ENCODE measurements at regions not wholly inside any gene's neighbourhood (a gene's known extent, or its start where the extent isn't known, plus 50 kb on each side); places are given as distances from the start of the nearest gene placed in this dataset.
"Not testable (repeated sequence)": the region's sequence is repeated elsewhere in the genome, so short reads cannot be mapped to it uniquely, and the experiment has no call there.

DNA sequence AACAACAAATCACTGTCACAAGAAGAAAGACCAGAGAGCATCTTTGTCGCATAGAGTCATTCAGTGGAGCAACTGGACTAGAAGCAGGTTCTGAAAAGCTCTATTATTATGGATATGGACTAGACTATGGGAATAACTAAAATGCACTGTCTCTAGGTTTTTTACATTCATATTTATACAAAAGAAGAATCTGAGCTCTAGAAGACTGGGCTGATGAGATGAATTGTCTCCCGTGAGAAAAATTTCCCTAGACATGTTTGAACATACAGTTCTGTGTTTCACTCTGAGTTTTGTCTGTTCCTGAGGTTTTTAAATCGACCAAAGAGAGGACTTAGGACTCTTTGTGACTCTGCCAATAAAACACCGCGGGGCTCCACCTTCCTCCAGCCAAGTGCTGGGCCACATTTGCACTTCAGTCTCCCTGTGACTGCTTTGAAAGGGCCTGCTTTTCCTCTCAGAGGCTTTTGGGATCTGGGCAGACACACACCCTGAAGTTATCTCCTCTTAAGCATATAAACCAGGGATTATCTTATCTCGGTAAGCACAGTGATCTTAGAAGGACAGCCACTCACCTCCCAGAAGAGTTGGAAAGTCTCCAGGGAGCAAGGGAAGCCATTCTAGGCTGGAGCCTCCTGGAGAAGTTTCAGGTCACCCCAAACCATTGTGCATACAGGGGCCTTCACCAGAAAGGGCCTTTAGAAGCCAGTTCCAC, 101.0 kb upstream of the JCAD start:
- Histone ChIP-seq H3K36me3 (replicated peaks) (no peaks in the 10 kb centered on the region), H3K27ac (no peak overlapping the region), H3K4me3 (ENCODE audit: low read depth, low read length) (no peak overlapping the region), H3K27me3 (replicated peaks) (no peaks in the 10 kb centered on the region)
- no peak for DNase-seq
- in situ Hi-C loops (cut with HindIII; ENCODE audit: low pct_ligation_motif_present, low sequenced_read_pairs), result no loop called here
- TF ChIP-seq, protein P1, sequence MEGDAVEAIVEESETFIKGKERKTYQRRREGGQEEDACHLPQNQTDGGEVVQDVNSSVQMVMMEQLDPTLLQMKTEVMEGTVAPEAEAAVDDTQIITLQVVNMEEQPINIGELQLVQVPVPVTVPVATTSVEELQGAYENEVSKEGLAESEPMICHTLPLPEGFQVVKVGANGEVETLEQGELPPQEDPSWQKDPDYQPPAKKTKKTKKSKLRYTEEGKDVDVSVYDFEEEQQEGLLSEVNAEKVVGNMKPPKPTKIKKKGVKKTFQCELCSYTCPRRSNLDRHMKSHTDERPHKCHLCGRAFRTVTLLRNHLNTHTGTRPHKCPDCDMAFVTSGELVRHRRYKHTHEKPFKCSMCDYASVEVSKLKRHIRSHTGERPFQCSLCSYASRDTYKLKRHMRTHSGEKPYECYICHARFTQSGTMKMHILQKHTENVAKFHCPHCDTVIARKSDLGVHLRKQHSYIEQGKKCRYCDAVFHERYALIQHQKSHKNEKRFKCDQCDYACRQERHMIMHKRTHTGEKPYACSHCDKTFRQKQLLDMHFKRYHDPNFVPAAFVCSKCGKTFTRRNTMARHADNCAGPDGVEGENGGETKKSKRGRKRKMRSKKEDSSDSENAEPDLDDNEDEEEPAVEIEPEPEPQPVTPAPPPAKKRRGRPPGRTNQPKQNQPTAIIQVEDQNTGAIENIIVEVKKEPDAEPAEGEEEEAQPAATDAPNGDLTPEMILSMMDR (IDR thresholded peaks at IDR 0.05; ENCODE audit: low read depth, low read length, missing control alignments), result no peak

DNA sequence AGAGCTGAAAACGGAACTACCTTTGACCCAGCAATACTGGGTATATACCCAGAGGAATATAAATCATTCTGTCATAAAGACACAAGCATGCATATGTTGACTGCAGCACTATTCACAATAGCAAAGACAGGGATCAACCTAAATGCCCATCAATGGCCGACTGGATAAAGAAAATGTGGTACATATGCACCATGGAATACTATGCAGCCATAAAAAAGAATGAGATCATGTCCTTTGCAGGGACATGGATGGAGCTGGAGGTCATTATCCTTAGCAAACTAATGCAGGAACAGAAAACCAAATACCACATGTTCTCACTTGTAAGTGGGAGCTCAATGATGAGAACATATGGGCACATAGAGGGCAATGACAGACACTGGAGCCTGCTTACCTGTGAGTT, 100.2 kb upstream of the JCAD start:
- H3K27me3 ChIP-seq (replicated peaks); H3K4me3 ChIP-seq (ENCODE audit: low read depth, low read length); in situ Hi-C loops (cut with HindIII; ENCODE audit: low pct_ligation_motif_present, low sequenced_read_pairs); DNase-seq; H3K36me3 ChIP-seq (replicated peaks); H3K27ac ChIP-seq: not testable (repeated sequence)

DNA sequence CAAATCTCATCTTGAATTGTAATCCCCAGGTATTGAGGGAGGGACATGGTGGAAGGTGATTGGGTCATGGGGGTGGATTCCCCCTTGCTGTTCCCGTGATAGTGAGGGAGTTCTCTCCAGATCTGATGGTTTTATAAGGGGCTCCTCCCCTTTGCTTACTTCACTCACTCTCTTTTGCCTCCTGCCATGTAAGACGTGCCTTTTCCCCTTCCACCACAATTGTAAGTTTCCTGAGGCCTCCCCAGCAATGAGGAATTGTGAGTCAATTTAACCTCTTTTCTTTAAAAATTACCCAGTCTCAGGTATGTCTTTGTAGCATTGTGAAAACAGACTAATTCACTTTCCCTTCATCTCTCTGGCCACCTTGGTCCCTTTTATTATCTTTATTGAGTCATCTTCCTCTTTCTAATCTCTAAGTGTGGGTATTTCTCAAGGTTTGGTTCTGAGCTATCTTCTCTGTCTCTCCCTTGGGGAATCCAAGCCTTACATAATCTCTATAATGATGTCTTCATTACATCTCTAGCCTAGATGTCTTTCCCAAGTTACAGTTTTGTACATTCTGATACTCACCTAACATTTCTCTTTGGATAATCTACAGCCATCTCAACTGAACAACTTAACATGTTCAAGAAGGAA, 99.1 kb upstream of the JCAD start:
- Histone ChIP-seq H3K27ac (no peak overlapping the region), H3K4me3 (ENCODE audit: low read depth, low read length) (no peak overlapping the region), H3K27me3 (replicated peaks) (no peaks in the 10 kb centered on the region), H3K36me3 (replicated peaks) (no peaks in the 10 kb centered on the region)
- TF ChIP-seq, protein P1 (IDR thresholded peaks at IDR 0.05; ENCODE audit: low read depth, low read length, missing control alignments), result no peak
- peak; percentile 19 for DNase-seq
- in situ Hi-C loops (cut with HindIII; ENCODE audit: low pct_ligation_motif_present, low sequenced_read_pairs), result no loop called here

DNA sequence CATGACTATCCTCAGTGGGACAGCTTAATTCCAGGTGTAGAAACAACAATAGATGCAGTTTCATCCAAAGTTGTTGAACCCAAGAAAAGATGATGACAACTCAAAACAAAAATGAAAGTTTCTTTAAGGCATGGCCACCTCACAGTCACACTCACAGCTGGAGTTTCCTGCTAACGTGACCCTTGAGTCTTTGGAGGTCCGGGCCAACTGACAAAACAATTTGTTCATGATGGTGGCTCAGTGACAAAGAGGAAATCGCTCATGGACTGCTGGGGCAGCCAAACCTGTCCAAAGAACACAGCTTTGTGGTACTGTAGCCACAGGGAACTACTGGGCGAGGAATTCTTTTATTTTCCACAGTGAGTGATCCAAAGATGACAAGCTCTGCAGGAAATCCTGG, 96.0 kb upstream of the JCAD start:
- Histone ChIP-seq H3K27me3 (replicated peaks) (no peaks in the 10 kb centered on the region), H3K27ac (no peak overlapping the region), H3K36me3 (replicated peaks) (no peaks in the 10 kb centered on the region), H3K4me3 (ENCODE audit: low read depth, low read length) (no peak overlapping the region)
- in situ Hi-C loops (cut with HindIII; ENCODE audit: low pct_ligation_motif_present, low sequenced_read_pairs), result no loop called here
- DNase-seq, result peak; percentile 34
- TF ChIP-seq, protein P1 (IDR thresholded peaks at IDR 0.05; ENCODE audit: low read depth, low read length, missing control alignments), result no peak

DNA sequence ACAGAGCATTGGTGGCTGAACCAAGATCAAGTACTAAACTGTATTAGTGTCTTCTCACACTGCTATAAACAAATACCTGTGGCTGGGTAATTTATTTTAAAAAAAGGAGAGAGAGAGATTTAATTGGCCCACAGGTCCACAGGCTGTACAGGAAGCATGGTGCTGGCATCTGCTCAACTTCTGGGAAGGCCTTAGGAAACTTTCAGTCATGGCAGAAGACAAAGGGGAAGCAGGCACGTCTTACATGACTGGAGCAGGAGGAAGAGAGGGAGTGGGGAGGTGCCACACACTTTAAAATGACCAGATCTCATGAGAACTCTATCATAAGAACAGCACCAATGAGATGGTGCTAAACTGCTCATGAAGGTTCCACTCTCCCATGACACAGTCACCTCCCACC, 95.2 kb upstream of the JCAD start:
- Histone ChIP-seq H3K27ac (no peak overlapping the region), H3K4me3 (ENCODE audit: low read depth, low read length) (no peak overlapping the region), H3K36me3 (replicated peaks) (no peaks in the 10 kb centered on the region), H3K27me3 (replicated peaks) (no peaks in the 10 kb centered on the region)
- in situ Hi-C loops (cut with HindIII; ENCODE audit: low pct_ligation_motif_present, low sequenced_read_pairs), result no loop called here
- DNase-seq, result no peak
- TF ChIP-seq, protein P1 (IDR thresholded peaks at IDR 0.05; ENCODE audit: low read depth, low read length, missing control alignments), result no peak

DNA sequence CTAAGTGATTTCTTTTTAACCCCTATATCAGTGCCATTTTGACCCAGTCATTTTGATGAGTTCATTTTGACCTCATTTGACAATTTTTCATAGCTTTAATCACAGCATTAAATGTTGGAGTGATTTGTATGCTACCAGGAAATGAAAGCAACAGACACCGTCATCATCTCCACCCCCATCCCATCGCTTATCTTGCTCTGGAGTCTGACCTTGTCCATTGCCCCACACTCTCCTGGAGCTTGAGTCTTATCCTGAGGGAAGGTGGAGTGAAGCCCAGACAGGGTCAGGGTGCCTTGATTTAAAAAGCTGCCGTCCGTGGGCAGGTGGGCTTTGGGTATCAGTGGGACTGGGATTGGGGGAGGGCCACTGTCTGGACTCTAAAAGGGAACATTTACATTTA, 94.7 kb upstream of the JCAD start:
- H3K4me3 ChIP-seq (ENCODE audit: low read depth, low read length), result no peak overlapping the region
- DNase-seq, result no peak
- H3K36me3 ChIP-seq (replicated peaks), result no peaks in the 10 kb centered on the region
- no peaks in the 10 kb centered on the region for H3K27me3 ChIP-seq (replicated peaks)
- TF ChIP-seq, protein P1 (IDR thresholded peaks at IDR 0.05; ENCODE audit: low read depth, low read length, missing control alignments), result no peak
- H3K27ac ChIP-seq, result no peak overlapping the region
- in situ Hi-C loops (cut with HindIII; ENCODE audit: low pct_ligation_motif_present, low sequenced_read_pairs), result no loop called here
